K562 (cell line): ENCODE measurements at regions not wholly inside any gene's neighbourhood (a gene's known extent, or its start where the extent isn't known, plus 50 kb on each side); places are given as distances from the start of the nearest gene placed in this dataset.

Experiments used
- ESRRA ChIP-seq: fragments of 450-650 bp; IDR thresholded peaks from 2 replicates; pipeline ENCODE4 v1.6.1; 2014; ENCODE audit warnings: low read depth, mild to moderate bottlenecking, moderate library complexity, borderline replicate concordance
- FOXA3 ChIP-seq, 2 experiments: fragments of 450-650 bp in 1 of 2; sonication (generic) in 1 of 2; formaldehyde crosslinking; IDR thresholded peaks in 1 of 2; conservative IDR thresholded peaks in 1 of 2; 2 replicates each; pipeline versions ENCODE4 v1.4.0 to v1.8.0; 2020 to 2022; ENCODE audit warnings: mild to moderate bottlenecking in 2 of 2, missing genetic modification reagents in 1 of 2
- MXI1 ChIP-seq: IDR thresholded peaks from 2 replicates; pipeline ENCODE4 v1.6.1; 2011; ENCODE audit warnings: low read depth, mild to moderate bottlenecking, improper control_type of control experiment, low read length
- SMARCA5 ChIP-seq: fragments of 450-650 bp; IDR thresholded peaks from 2 replicates; pipeline ENCODE4 v1.6.1; 2016
- SMC3 ChIP-seq: conservative IDR thresholded peaks from 2 replicates; pipeline ENCODE4 v1.6.1; 2011; ENCODE audit warnings: low read depth, low read length, improper control_type of control experiment; ENCODE audit not compliant: insufficient read depth
- TRIM24 ChIP-seq, 2 experiments: fragments of 450-650 bp; IDR thresholded peaks; 2 replicates each; pipeline ENCODE4 v1.6.1; 2016
- ZNF121 ChIP-seq: sonication (generic); formaldehyde crosslinking; conservative IDR thresholded peaks from 2 replicates; pipeline ENCODE4 v1.8.0; 2022; ENCODE audit warnings: missing genetic modification reagents
- ZNF3 ChIP-seq: fragments of 250-450 bp; sonication (Bioruptor Pico); IDR thresholded peaks from 2 replicates; pipeline ENCODE4 v1.5.0; 2021; ENCODE audit warnings: mild to moderate bottlenecking, moderate library complexity
- ZNF592 ChIP-seq: fragments of 450-650 bp; IDR thresholded peaks from 2 replicates; pipeline ENCODE4 v1.6.1; 2017; ENCODE audit warnings: antibody characterized with exemption, mild to moderate bottlenecking
- ZNF639 ChIP-seq, 2 experiments: fragments of 200-800 bp in 1 of 2; sonication (Bioruptor generic) in 1 of 2; sonication (generic) in 1 of 2; formaldehyde crosslinking in 1 of 2; IDR thresholded peaks in 1 of 2; conservative IDR thresholded peaks in 1 of 2; 2 replicates each; pipeline versions ENCODE4 v1.5.0 to v1.6.1; 2016 to 2020; ENCODE audit warnings: missing compliant biosample characterization in 1 of 2, missing genetic modification characterization in 1 of 2, missing genetic modification reagents in 1 of 2

GRCh38 chr1:115210302-115210711, 121.0 kb upstream of the TSPAN2 start:
- no peak for TF ChIP-seq TRIM24 (IDR thresholded peaks at IDR 0.05)
- no peak for TF ChIP-seq SMARCA5
- TF ChIP-seq SMC3 = no peak
- TF ChIP-seq ZNF3 (CRISPR knock-in tag) = no peak
- no peak for TF ChIP-seq FOXA3 (CRISPR knock-in tag; conservative IDR thresholded peaks at IDR 0.05 in 1 of 2, IDR thresholded peaks at IDR 0.05 in 1 of 2)
- TF ChIP-seq ZNF121 (CRISPR knock-in tag) = no peak
- no peak for TF ChIP-seq ESRRA
- TF ChIP-seq ZNF592 = no peak
- TF ChIP-seq MXI1 = no peak
- TF ChIP-seq ZNF639 (CRISPR knock-in tag; conservative IDR thresholded peaks at IDR 0.05 in 1 of 2, IDR thresholded peaks at IDR 0.05 in 1 of 2) = no peak
